ENCODE measurements at regions not wholly inside any gene's neighbourhood (a gene's known extent, or its start where the extent isn't known, plus 50 kb on each side); places are given as distances from the start of the nearest gene placed in this dataset.

DNA sequence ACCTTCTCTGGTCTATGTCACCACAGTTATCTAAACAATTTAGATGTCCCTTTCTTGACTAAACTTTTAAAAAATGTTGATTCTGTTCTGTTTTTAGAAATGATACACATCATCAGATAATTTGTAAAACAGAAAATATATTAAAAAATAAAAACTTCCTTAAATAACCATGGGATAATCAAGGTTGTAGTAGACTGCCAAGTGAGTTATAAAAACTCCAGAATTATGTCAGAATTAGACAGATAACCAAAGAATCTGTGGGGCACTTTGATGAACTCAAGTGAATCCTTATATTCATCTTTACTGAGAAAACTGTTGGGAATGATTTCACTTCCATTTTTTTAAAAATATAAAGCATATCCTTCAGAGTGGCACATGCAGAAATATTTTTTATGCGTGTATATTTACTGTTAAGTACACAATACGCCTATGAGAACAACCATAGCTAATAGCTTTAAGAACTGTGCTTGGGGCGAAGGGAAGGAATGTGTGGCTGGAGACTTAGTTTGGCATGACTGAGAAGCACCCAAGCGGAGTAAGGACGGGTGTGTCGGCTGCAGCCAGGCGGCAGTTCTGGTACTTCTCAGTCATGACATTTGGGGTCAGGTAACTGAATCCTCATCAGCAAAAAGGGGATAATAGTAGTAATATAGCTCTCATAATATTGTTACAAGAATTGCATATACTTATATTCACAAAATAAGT, 604.7 kb upstream of the CITED2 start:
- no peaks in the 10 kb centered on the region for H3K27me3 ChIP-seq
- no peaks in the 10 kb centered on the region for H3K36me3 ChIP-seq
- ATAC-seq (no peak), DNase-seq (no peak)
- H3K27ac ChIP-seq: peak overlapping the region in 1 of 4 donors; percentile 24
- TF ChIP-seq POLR2A (IDR thresholded peaks at IDR 0.05): no peak
- TF ChIP-seq, protein P1, sequence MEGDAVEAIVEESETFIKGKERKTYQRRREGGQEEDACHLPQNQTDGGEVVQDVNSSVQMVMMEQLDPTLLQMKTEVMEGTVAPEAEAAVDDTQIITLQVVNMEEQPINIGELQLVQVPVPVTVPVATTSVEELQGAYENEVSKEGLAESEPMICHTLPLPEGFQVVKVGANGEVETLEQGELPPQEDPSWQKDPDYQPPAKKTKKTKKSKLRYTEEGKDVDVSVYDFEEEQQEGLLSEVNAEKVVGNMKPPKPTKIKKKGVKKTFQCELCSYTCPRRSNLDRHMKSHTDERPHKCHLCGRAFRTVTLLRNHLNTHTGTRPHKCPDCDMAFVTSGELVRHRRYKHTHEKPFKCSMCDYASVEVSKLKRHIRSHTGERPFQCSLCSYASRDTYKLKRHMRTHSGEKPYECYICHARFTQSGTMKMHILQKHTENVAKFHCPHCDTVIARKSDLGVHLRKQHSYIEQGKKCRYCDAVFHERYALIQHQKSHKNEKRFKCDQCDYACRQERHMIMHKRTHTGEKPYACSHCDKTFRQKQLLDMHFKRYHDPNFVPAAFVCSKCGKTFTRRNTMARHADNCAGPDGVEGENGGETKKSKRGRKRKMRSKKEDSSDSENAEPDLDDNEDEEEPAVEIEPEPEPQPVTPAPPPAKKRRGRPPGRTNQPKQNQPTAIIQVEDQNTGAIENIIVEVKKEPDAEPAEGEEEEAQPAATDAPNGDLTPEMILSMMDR (IDR thresholded peaks at IDR 0.05 in 4 of 5, conservative IDR thresholded peaks at IDR 0.05 in 1 of 5): no peak
- H3K9me3 ChIP-seq: no peaks in the 10 kb centered on the region
- H3K4me1 ChIP-seq: peaks cover 27 to 33% of the 10 kb centered on the region in 2 donors
- intact Hi-C loops (cut with DNase I; ENCODE audit: low total_unique reads) (loop anchor here (5.0 to 10.0 kb wide), 2 partner anchors 214 to 602 kb away; no protein-coding TSS in a partner anchor), in situ Hi-C loops (cut with MboI; ENCODE audit: low sequenced_read_pairs in 4 of 4) (no loop called here)
- peak overlapping the region in 1 of 4 donors; percentile 4 for H3K4me3 ChIP-seq

DNA sequence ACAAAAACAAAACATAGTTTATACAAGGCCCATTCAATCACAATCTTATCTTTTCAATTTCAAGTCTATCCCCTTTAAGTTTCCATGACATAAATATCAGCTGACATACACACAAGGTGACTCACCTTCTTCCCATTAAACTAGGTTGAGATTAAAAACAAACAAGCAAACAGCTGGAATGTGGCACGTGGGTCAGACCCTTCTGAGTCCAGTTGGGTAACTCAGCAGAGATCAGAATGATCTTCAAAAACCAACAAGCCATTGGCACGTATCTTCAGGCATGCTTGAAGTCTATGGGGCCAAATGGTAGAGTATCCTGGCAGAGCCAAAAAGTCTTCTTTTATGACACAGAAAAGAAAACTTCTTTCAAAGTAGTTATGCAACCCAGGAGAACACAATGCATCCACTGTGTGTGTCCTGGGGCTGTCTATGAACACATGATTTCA, 603.5 kb upstream of the CITED2 start:
- peak; percentile 78 to 82 for ATAC-seq
- H3K9me3 ChIP-seq: no peaks in the 10 kb centered on the region
- H3K4me1 ChIP-seq: peaks cover 32 to 35% of the 10 kb centered on the region in 2 donors

DNA sequence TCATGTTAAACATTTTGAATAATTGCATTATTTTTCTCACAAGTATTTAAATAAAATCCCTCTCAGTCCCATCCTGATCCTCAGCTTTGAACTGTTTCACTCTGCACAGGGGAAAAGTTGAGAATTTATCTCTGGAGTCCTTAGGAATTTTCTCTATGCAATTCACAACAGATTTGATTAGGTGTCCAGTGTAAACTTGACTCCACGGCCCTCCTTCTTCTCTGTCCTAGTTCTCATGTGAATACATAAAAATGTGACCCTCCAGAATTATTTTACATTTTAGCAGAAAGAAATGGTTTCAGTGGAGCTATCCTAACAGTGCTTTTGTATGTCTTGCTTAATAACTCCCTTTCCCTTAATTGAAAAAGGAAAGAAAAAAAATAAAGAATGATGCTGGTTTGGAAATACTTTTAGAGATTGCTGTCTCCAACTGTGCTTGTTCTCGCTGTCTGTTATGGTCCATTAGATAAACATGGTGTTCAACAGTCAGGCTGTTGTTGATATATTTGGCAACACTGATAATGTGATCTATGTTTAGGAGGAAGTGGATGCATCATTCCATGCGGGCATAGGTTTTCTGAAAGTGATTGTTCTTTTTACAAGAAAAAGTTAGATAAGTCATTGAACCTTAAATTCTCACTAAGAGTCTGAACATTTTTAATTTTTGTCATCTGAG, 599.4 kb upstream of the CITED2 start:
- TF ChIP-seq POLR2A (IDR thresholded peaks at IDR 0.05): no peak
- TF ChIP-seq, protein P1 (IDR thresholded peaks at IDR 0.05 in 4 of 5, conservative IDR thresholded peaks at IDR 0.05 in 1 of 5): no peak
- Histone ChIP-seq H3K36me3 (no peaks in the 10 kb centered on the region), H3K4me3 (no peak overlapping the region), H3K27me3 (no peaks in the 10 kb centered on the region), H3K27ac (peak overlapping the region in 2 of 4 donors; percentile 4 to 37), H3K9me3 (no peaks in the 10 kb centered on the region), H3K4me1 (peaks cover 12 to 17% of the 10 kb centered on the region in 2 donors)
- ATAC-seq: peak in 1 of 2 donors; percentile 84
- in situ Hi-C loops (cut with MboI; ENCODE audit: low sequenced_read_pairs in 4 of 4): no loop called here
- no peak for DNase-seq
- intact Hi-C loops (cut with DNase I; ENCODE audit: low total_unique reads): loop anchor here (10.0 kb wide), 1 partner anchor 209 kb away; no protein-coding TSS in a partner anchor

More for the DNA sequence above, 603.5 kb upstream of the CITED2 start:
- no peak overlapping the region for H3K4me3 ChIP-seq
- DNase-seq: peak; percentile 30 to 33
- H3K36me3 ChIP-seq: no peaks in the 10 kb centered on the region
- intact Hi-C loops (cut with DNase I; ENCODE audit: low total_unique reads) (loop anchor here (5.0 to 10.0 kb wide), 2 partner anchors 213 to 601 kb away; no protein-coding TSS in a partner anchor), in situ Hi-C loops (cut with MboI; ENCODE audit: low sequenced_read_pairs in 4 of 4) (no loop called here)
- TF ChIP-seq POLR2A (IDR thresholded peaks at IDR 0.05): no peak
- TF ChIP-seq, protein P1 (IDR thresholded peaks at IDR 0.05 in 4 of 5, conservative IDR thresholded peaks at IDR 0.05 in 1 of 5): no peak
- H3K27ac ChIP-seq: peak overlapping the region in 2 of 4 donors; percentile 14 to 49
- H3K27me3 ChIP-seq: no peaks in the 10 kb centered on the region

DNA sequence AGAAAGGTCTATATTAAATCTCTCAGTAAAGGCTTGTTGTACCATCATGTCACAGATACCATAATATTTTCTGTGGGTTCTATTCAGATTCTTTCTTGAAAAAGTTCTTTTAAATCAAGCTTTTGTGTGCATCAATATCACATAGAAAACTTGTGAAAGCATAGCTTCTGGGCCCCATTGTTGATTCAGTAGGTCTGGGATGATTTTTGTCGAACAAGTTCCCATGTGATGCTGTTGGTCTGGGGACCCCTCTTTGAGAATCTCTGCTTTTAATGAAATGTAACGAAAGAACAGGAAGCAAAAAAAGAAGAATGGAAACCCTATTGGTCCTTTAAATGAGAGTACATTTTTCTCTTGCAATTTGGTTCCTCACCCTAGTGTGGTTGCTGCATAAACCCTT, 597.7 kb upstream of the CITED2 start:
- Histone ChIP-seq H3K27ac (no peak overlapping the region), H3K27me3 (no peaks in the 10 kb centered on the region), H3K4me3 (no peak overlapping the region), H3K36me3 (no peaks in the 10 kb centered on the region), H3K9me3 (no peaks in the 10 kb centered on the region), H3K4me1 (peaks cover 10 to 11% of the 10 kb centered on the region in 2 donors)
- DNase-seq: no peak
- TF ChIP-seq POLR2A (IDR thresholded peaks at IDR 0.05): no peak
- TF ChIP-seq, protein P1 (IDR thresholded peaks at IDR 0.05 in 4 of 5, conservative IDR thresholded peaks at IDR 0.05 in 1 of 5): no peak
- in situ Hi-C loops (cut with MboI; ENCODE audit: low sequenced_read_pairs in 4 of 4): no loop called here
- no peak for ATAC-seq
- intact Hi-C loops (cut with DNase I; ENCODE audit: low total_unique reads): loop anchor here (10.0 kb wide), 1 partner anchor 207 kb away; no protein-coding TSS in a partner anchor
